ENCODE measurements at regions not wholly inside any gene's neighbourhood (a gene's known extent, or its start where the extent isn't known, plus 50 kb on each side); places are given as distances from the start of the nearest gene placed in this dataset.

GRCh38 chr6:74976701-74977100 is 229.2 kb downstream of the COL12A1 start:
- TF ChIP-seq, protein P1, sequence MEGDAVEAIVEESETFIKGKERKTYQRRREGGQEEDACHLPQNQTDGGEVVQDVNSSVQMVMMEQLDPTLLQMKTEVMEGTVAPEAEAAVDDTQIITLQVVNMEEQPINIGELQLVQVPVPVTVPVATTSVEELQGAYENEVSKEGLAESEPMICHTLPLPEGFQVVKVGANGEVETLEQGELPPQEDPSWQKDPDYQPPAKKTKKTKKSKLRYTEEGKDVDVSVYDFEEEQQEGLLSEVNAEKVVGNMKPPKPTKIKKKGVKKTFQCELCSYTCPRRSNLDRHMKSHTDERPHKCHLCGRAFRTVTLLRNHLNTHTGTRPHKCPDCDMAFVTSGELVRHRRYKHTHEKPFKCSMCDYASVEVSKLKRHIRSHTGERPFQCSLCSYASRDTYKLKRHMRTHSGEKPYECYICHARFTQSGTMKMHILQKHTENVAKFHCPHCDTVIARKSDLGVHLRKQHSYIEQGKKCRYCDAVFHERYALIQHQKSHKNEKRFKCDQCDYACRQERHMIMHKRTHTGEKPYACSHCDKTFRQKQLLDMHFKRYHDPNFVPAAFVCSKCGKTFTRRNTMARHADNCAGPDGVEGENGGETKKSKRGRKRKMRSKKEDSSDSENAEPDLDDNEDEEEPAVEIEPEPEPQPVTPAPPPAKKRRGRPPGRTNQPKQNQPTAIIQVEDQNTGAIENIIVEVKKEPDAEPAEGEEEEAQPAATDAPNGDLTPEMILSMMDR (IDR thresholded peaks at IDR 0.05; ENCODE audit: low read length), result no peak
- no peak for TF ChIP-seq EZH2 (IDR thresholded peaks at IDR 0.05; ENCODE audit: borderline replicate concordance, low read length)
